Skeletal muscle cell (primary cell): ENCODE measurements at regions not wholly inside any gene's neighbourhood (a gene's known extent, or its start where the extent isn't known, plus 50 kb on each side); places are given as distances from the start of the nearest gene placed in this dataset.

Experiments
- DNase-seq: peaks from one replicate; pipeline ENCODE4 v3.0.0-alpha.2; 2010; ENCODE audit warnings: low read depth
- H3K4me3 ChIP-seq: 2 replicates; pipeline ENCODE4 v1.5.1; 2011; ENCODE audit warnings: low read depth, mild to moderate bottlenecking, control low read depth, low read length, moderate library complexity

- no peak overlapping the region for H3K4me3 ChIP-seq
- no peak for DNase-seq
Observed at GRCh38 chr1:55854911-55855310, 639.7 kb upstream of the USP24 start.

GRCh38 chr1:55848906-55849305 lies 633.7 kb upstream of the USP24 start:
- no peak for DNase-seq
- no peak overlapping the region for H3K4me3 ChIP-seq

- no peak for DNase-seq
- H3K4me3 ChIP-seq = no peak overlapping the region
Observed at GRCh38 chr1:55846051-55846450, 630.9 kb upstream of the USP24 start.

GRCh38 chr1:55844322-55844721 lies 629.2 kb upstream of the USP24 start:
- no peak overlapping the region for H3K4me3 ChIP-seq
- no peak for DNase-seq

DNA sequence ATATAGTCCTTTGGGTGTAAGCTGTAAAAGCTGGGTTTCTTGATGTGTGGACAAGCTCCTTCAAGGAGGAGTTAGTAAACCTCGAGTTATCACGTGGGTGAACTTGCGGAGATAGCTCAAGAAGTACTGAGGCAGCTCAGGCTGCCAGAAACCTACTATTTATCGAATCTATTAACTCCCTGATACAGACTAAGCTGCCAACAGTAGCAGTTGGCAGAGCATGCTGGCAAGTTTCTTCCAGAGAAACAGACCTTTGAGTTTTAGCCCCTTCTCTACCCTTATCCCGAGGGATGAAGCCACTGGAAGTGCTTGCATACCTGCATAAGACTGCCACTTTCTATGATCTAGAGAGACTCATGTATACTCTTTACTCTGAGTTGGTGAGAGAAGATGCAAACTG lies 624.5 kb upstream of the USP24 start:
- no peak overlapping the region for H3K4me3 ChIP-seq
- DNase-seq = no peak

DNA sequence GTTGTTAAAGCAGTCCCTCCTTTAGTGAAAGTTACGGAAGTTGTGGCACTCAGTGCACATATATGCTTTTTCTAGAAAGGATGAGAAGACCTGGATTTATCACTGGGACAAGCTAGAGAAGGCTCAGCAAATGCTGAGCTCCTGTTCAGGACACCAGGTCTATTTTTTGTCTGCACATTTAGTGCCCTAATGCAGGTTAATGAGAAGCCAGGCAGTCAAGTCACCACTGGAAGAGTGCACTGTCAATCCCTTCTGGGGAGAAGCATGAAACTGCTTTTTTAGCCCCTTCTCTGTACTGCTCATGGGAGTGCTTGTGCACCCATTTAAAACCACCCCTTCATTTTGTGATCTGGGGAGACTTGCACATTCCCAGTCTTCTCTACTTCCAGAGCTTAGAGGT lies 624.1 kb upstream of the USP24 start:
- H3K4me3 ChIP-seq = no peak overlapping the region
- DNase-seq = no peak

DNA sequence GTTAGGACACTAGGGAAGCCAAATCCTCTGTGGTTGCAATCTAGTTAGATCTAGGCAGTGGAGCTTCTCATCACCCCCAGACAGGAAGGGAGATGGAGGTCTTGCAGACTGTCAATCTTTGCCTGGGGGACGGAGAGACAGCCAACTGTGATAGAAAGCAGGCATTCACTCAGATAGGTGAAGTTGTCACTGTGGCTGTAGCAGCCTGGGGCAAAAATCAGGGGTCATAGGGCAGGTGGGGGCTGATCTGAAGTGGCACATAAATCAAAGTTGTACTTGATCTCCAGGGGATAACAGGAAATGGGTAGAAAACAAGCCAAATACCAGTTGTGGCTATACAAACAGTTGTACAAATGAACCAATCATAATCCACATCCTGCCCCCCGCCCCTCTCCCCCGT lies 620.9 kb upstream of the USP24 start:
- H3K4me3 ChIP-seq = no peak overlapping the region
- no peak for DNase-seq

DNA sequence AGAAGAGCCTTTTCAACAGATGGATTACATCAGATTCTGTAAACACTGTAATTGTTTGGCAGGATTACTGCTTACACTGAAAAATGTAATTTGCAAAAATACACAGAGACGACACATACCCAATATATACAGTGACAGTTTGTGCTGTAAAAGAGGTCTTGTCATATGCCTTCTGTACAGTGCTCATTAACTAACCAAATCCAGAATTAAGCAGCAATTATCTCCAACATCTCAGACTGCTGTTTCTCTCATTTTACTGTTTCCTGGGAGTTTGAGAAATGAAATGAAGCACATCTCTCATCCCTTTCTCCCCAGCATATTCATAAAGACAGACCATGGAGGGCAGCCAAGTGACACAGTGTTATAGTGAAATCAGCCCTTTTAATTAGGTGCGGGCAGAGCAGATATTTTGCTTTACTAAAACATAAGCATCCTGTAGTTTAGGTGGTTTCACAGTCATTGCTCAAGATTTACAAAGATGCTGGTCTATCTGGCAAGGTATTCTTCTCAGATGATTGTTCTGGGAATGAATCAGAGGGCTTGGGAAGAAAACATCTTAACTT lies 618.4 kb upstream of the USP24 start:
- no peak overlapping the region for H3K4me3 ChIP-seq
- DNase-seq = peak; percentile 51

- H3K4me3 ChIP-seq = no peak overlapping the region
- no peak for DNase-seq
Observed at GRCh38 chr1:55831759-55832158, 616.6 kb upstream of the USP24 start.

DNA sequence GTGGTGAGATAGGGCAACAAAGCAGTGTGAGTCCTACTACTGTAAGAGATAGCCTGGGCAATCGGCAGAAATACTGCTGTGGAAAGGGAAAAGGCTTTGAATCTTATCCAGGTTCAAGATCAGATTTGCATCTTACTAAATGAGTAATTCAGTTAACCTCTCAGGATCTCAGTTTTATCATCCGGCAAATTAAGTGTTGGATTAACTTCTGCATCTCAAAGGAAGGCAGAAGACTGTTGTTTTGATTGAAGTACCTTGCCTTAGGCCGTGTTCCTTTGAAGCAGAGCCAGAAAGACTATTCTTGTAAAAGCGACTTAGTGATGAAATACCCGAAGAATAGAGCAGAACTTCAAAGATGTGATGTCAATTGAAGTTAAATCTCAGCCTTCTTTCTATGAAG lies 612.9 kb upstream of the USP24 start:
- no peak for DNase-seq

GRCh38 chr1:55827350-55827749 lies 612.2 kb upstream of the USP24 start:
- no peak overlapping the region for H3K4me3 ChIP-seq
- DNase-seq = peak; percentile 97

More for the DNA sequence above, 612.9 kb upstream of the USP24 start:
- H3K4me3 ChIP-seq = no peak overlapping the region

GRCh38 chr1:55826381-55827080 lies 611.4 kb upstream of the USP24 start:
- DNase-seq = no peak
- no peak overlapping the region for H3K4me3 ChIP-seq

GRCh38 chr1:55825461-55825860 lies 610.3 kb upstream of the USP24 start:
- no peak for DNase-seq
- no peak overlapping the region for H3K4me3 ChIP-seq

DNA sequence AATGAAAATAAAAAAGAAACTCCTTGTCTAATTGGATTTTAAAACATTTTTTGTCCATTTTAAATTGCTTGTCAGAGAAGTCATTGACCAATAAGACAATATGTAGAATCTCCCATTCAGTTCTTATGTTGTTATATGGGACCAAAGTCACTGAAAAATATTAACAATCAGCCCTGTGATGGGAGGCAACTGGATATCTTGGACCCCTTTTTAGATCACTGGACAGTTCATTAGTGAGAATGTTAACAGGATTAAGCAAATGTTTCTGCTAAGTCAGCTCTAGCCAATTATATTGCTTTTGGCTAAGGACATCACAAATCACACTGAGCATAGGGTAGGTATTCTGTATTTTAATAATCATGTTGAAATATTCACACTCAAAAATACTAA lies 609.1 kb upstream of the USP24 start:
- no peak overlapping the region for H3K4me3 ChIP-seq
- no peak for DNase-seq

DNA sequence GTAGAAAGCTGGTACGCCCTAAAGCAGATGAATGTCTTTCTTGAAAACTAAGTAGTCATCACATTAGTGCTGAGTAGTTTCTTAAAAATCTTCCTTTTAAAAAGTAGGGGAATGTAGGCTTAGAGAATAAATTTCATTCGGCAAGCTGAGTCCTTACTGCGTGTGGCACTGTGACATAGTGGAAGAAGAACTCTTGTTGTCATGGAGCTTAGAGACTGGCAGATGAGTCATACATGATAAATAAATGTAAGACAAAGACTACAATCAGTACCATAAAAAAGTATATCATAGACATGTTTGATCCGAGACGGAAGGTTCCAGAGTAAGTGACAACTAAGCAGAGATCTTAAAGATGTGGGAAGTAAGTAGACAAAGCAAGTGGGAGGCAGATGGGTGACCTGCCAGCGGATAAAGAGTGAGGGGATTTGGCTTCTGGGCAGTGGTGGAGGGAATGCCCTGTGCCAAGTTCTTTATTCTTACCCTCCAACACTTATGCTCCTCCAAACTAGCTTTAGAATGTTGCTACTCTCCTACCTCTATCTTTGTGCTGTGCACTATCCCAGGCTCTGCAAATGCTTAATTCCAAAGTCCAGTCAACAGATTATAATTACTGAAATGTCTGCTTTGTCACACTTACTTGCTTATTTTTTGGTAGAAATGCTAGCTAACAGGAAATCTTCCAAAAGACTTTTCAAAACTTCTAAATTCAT lies 608.5 kb upstream of the USP24 start:
- DNase-seq = peak; percentile 13
- no peak overlapping the region for H3K4me3 ChIP-seq

DNA sequence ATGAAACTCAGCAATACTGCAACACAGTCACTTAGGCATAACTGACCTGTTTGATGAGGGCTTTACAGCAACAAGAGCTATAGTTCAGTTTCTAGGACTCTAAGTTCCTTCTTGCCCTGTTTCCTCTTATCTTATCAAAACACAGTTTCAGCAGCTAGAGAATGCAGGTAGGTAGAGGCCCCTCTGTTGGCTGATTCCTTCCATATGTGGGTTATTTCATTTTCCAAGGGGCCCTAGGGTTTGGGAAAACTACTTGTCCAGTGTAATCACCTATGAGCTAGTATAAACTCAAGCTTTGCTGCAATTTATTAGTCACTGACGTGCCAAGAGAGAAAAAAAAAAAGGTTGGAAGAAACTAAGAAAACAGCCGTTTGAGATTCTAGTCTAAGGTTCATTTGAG lies 607.7 kb upstream of the USP24 start:
- H3K4me3 ChIP-seq = no peak overlapping the region
- DNase-seq = no peak

DNA sequence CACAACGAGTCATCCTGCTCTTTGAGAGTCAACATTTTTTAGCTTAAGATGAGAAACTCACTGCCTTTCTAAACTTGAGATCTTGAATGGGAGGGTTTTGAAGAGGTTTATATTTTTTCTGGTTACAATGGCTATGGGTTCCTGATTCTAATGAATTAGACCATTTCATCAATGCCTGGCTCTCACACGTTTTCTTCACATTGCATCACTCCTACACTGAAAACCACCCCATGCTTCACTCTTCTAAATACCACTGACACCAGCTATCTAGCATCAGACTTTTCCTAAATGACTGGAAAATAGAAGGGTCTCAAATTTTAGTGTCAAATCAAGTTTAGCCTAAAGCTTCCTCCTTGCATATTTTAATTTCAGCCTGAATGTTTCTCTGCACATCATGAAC lies 606.1 kb upstream of the USP24 start:
- DNase-seq = no peak
- H3K4me3 ChIP-seq = no peak overlapping the region

GRCh38 chr1:55820501-55820900 lies 605.3 kb upstream of the USP24 start:
- DNase-seq = no peak
- no peak overlapping the region for H3K4me3 ChIP-seq

- DNase-seq = no peak
- H3K4me3 ChIP-seq = no peak overlapping the region
Observed at GRCh38 chr1:55819011-55819410, 603.8 kb upstream of the USP24 start.

DNA sequence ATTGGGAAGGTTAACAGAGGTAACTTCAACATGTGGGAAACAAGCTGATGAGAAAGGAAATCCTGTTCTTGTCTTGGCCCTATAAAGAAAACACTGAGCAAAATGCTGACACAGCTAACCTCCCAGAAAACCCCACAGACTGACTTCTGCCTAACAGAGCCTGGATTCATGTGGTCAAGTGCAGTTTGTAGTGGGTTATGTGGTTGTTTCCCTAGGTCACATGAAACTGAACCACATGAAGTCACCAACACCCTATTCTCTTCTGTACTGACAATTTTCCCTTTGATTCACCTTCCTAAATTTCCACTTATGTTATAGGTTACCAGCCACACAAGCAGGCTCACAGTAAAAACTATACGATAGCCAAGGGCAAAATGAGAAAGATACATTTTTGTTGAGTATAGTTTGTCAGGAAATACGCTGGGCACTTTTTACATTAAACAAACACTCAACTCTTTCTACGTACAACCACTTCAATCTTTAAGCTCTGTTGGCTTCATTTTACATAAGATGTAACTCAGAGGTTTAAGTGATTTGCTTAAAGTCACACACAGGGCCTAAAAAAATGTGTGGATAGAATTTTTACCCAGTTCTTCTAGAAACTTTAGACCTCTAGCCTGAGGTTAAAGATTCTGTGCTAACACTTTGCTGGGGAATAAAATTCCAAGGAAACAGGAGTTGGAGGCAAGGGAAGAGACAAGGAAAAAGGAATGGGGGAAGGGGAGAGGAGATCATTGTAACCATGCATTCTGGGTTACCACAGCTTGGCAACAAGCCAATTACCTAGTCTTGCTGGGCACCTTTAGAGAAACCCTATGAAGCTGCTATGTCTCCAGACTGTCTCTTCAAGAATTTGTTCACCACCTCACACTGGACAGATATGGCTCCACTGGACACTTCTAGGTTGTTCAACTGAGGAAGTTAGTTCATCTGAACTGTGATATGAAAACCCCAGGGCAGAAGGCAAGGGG lies 601.6 kb upstream of the USP24 start:
- no peak overlapping the region for H3K4me3 ChIP-seq
- DNase-seq = peak; percentile 8
